ENCODE measurements at regions not wholly inside any gene's neighbourhood (a gene's known extent, or its start where the extent isn't known, plus 50 kb on each side); places are given as distances from the start of the nearest gene placed in this dataset.

- TF ChIP-seq POLR2AphosphoS5 (IDR thresholded peaks at IDR 0.05) (no peak), CTCF (IDR thresholded peaks at IDR 0.05) (no peak)
These were observed 166.9 kb downstream of the SNX10 start for GRCh38 chr7:26458466-26459145.

All from prostate gland (tissue), 2 donors.